HT-29 (cell line): ENCODE measurements at regions not wholly inside any gene's neighbourhood (a gene's known extent, or its start where the extent isn't known, plus 50 kb on each side); places are given as distances from the start of the nearest gene placed in this dataset.

Source experiments
- DNase-seq: peaks from one replicate; pipeline ENCODE4 v3.0.0-alpha.2; 2015; ENCODE audit warnings: low spot score

- no peak for DNase-seq
Observed at GRCh38 chr2:236654496-236654895, 84.9 kb downstream of the ACKR3 start.

DNA sequence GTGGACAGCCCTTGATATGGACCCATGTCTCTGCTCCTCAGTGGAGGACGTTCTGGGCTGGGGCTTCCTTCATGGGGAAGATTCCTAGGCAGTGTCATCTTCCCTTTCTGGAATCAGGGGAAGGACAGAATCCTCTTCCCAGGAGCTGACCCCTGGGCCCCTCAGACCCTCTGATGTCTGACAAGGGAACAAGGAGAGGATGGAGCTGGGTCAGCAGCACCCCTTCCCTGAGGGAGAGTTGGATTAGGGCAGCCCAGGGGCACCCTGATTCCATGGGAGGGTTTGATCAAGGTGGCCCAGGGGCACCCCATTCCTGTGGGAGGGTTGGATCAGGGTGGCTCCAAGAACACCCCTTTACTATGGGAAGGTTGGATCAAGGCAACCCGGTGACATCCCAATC is 86.5 kb downstream of the ACKR3 start:
- no peak for DNase-seq

DNA sequence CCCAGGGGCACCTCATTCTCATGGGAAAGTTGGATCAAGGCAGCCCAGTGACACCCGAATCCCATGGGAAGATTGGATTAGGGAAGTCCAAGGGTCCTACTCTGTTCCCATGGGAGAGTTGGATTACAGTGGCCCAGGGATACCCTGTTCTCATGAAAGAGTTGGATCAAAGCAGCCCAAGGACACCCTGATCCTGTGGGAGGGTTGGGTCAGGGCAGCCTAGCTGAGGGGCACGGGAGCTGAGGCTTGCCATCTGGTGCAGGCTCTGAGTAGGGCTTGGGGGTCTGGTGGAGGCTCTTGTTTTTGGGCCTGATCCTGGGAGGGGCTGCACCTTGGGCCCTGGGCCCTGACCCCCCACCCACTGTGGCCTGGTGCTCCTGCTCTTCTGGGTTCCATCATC is 87.1 kb downstream of the ACKR3 start:
- no peak for DNase-seq

DNA sequence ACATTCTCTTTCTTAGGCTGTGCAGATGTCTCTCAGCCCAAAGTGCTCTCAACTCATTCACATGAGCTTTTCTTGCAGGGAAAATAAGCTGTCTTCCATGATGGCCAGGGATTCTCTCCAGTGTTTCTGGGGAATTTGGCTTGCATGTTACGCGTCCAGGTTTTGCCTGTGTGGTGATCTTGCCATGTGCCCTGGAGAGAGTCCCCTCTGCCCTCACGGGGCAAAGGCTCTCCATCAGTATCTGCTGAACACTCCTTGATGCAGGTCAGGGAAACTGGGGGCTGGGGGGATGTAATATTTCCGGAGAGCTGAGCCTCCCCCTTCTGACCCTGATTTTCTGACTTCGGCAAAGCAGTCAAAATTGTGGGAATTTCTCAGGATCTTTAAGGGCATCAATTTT is 87.6 kb downstream of the ACKR3 start:
- no peak for DNase-seq

DNA sequence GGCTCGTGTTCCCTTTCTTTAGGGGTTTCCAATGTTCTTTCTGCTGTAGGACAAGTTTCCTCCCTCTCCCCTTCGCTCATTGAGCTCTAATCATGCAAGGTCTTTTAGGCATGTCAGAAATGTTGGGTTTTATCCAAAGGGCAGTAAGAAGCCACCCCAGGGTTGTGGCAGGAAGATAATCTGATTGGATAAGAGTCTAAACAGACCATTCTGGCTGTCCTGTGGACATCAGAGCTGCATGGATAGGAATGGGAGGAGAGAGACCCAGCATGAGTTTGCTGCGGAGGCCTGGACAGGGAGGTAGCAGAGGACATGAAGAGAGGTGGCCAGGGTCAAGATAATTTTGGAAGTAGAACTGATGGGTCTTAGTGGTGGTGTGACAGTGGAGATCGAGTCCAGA is 88.2 kb downstream of the ACKR3 start:
- no peak for DNase-seq

- no peak for DNase-seq
Observed at GRCh38 chr2:236658974-236659757, 89.5 kb downstream of the ACKR3 start.

DNA sequence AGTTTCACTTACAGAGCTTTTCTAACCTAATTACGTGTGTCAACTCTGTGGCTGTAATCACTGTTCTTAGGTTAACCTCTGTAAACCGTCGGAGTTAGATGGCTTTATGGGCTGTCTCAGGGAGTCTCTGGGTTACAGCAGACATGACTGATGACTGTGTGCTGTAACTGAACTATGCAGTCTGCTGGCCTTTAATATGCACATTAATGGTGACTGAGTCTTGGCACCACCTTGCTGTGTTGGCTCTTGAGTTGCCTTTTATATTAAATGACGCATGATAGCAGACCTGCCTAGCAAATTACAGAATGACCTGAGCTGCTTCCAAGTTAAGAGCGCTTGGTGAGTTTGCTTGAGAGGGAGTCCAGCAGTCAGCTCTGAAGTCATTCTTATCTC is 90.1 kb downstream of the ACKR3 start:
- no peak for DNase-seq

DNA sequence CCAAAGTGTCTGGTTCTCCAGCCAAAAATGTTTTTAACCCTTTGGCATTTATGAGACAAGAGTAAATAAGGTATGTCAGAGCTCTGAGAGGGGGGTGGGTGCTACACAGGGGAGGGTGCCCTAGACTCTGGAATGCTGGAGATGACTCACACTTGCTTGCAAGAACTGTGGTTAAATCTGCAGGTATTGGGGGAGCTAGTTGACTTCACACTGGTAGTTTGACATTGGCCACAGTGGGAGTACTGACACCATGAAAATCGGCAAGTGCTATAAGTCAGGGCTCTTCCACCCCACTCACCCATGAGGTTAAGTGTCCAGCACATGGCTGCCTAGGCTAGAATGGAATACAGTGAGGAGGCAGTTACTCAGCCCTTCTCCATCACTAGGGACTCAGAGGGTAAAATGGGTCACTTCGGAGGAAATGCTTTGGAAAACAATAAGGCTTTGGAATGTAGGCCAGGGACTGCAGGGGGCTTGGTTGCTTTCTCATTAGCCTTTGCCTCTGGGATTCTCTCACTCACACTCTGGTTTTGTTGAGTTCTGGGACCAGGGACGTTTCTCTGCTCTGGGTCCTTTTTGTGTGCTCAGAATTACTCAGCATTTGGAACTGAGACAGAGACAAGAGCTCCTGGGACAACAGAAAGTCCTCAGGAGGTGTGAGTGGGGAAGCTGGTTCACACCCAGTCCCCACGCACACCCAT is 91.6 kb downstream of the ACKR3 start:
- DNase-seq = no peak

DNA sequence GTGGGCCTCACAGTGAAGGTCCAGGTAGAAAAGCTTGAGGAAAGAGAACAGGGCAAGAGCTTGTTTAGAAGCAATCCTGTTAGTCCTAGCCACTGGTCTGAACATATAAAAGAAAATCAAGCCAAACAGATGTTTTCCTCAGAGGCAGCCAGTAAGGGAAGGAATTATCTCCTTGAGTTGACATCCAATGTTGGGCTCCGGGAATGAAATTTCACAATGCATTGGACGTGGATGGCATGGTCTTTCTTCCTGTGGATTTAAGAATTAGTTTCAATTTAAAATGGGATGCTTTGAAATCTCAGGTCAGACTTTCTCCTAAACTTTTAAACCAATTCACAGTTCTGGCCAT is 92.1 kb downstream of the ACKR3 start:
- no peak for DNase-seq

- no peak for DNase-seq
Observed at GRCh38 chr2:236662231-236663185, 92.9 kb downstream of the ACKR3 start.

GRCh38 chr2:236663287-236664101 is 93.9 kb downstream of the ACKR3 start:
- DNase-seq = no peak

DNA sequence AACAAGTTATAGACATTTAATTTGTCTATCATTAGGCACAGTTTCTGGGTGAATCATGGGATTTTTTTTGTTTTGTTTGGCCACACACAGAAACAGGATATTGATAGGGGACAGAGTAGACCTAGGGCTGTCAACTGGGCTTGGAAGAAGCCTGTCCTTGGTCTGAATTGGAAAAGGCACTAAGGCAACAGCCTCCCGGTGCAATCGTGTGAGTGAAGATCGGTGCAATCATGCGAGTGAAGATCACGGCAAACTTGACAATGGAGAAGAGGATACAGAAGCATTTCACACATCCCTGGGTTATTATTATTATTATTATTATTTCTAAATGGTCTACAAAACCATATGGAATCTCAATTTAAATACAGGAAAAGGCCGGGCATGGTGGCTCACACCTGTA is 94.5 kb downstream of the ACKR3 start:
- DNase-seq = no peak

- DNase-seq = no peak
Observed at GRCh38 chr2:236665101-236665500, 95.5 kb downstream of the ACKR3 start.

DNA sequence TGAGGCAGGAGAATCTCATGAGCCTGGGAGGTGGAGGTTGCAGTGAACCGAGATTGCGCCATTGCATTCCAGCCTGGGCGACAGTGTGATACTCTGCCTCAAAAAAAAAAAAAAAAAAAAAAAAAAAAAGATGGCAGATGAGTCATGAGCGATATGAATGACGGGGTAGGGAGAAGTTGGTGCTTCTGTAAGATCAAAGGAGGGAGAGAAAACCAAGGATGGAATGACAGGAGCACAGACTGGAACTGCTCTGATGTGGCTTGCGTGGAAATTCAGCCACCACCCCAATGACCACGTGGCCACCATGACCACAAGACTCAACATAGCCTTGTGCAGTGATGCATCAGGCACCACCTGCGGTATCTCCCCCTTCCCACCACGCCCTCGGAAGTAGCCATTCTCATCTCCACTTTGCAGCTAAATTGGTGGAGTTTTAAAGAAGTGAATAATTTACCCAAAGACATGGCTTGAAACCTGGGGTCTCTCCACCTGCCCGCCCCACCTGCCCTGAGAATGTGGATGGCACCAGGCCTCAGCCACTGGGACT is 96.0 kb downstream of the ACKR3 start:
- no peak for DNase-seq

DNA sequence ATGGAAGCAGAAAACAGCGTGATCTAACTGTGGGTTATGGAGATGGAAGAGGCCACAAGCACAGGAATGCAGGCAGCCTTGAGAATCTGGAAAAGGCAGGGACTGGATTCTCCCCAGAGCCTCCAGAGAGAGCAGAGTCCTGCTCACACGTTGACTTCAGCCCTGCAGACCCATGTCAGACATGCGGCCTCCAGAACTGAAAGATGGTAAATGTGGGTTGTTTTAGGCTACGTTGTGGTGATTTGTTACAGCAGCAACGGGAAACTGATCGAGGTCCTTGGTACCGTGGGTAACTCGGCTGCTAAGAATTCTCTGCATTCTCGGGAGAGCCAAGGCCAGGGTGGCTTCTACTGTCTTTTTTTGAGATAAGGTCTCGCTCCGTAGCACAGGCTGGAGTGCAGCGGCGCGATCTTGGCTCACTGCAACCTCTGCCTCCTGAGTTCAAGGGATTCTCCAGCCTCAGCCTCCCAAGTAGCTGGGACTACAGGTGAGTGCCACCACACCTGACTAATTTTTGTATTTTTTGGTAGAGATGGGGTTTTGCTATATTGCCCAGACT is 97.1 kb downstream of the ACKR3 start:
- DNase-seq = no peak

GRCh38 chr2:236667526-236667925 is 97.9 kb downstream of the ACKR3 start:
- DNase-seq = no peak

DNA sequence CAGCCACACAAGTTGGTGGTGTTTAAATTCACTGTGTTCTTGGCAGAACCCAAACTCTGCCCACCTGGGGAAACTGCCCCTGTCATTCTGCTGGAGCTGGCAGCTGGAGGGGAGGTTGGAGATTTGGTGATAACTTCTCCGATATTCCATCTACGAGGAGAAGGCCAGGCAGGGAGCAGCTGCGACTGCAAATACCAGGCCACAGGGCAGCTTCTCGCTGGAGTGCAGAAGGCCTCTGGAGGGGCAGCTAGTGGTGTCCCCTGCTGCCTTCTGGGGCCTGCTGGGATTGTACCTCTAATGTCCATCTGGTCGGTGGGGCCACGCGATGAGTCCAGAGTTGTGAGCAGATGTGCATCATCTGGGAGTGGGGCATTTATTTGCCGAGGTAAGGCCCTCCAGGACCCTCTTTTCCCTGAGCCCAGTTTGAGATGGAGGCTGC is 98.9 kb downstream of the ACKR3 start:
- DNase-seq = no peak

DNA sequence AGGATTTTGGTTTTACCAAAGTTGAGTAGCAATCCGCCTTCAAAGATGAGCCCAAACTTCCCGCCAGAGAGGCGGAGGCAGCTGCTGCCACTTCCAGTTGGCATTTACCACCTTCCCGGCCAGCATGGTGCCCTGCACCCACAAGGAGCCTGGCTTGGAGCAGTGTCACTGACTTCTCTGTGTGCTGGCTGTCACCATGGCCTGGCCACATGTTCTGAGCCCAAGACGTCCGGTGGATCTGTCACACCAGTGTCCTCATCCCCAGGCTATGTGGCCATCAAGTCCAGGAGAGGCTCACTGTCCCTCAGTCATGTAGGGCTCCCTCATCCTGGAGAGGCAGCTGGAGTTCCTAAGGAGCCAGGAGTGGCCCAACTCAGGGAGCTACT is 100.6 kb downstream of the ACKR3 start:
- DNase-seq = no peak

- no peak for DNase-seq
Observed at GRCh38 chr2:236671896-236672562, 102.4 kb downstream of the ACKR3 start.

DNA sequence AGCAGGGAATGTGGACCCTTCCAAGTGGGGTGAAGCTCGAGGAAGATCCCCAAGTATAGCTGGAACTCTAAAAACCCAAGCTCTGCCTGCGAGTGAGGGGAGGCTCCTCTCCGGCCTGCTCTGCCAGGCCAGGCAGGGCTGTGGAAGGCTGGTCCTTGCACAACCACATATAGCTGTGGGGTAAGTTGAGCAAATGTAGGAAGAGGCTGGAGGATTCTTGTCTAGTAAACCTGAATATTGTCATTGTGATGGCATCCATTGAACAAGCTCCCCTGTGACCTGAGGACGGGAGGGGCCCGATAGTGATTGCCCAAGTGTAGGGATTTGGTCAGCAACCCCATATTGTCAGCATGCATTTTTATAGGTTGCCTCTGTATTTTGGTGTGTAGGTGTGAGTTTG is 103.0 kb downstream of the ACKR3 start:
- DNase-seq = no peak
